GM12875 (cell line): ENCODE measurements at regions not wholly inside any gene's neighbourhood (a gene's known extent, or its start where the extent isn't known, plus 50 kb on each side); places are given as distances from the start of the nearest gene placed in this dataset.

Experiments
- H3K4me3 ChIP-seq: one replicate; pipeline ENCODE4 v1.5.1; 2011; ENCODE audit warnings: low read depth, low read length, control low read depth
- TF ChIP-seq, protein P1 (sequence below): IDR thresholded peaks from 2 replicates; pipeline ENCODE4 v1.5.1; 2011; ENCODE audit warnings: low read depth, mild to moderate bottlenecking, control low read depth, inconsistent platforms, low read length, moderate library complexity, borderline replicate concordance; ENCODE audit not compliant: insufficient read depth

DNA sequence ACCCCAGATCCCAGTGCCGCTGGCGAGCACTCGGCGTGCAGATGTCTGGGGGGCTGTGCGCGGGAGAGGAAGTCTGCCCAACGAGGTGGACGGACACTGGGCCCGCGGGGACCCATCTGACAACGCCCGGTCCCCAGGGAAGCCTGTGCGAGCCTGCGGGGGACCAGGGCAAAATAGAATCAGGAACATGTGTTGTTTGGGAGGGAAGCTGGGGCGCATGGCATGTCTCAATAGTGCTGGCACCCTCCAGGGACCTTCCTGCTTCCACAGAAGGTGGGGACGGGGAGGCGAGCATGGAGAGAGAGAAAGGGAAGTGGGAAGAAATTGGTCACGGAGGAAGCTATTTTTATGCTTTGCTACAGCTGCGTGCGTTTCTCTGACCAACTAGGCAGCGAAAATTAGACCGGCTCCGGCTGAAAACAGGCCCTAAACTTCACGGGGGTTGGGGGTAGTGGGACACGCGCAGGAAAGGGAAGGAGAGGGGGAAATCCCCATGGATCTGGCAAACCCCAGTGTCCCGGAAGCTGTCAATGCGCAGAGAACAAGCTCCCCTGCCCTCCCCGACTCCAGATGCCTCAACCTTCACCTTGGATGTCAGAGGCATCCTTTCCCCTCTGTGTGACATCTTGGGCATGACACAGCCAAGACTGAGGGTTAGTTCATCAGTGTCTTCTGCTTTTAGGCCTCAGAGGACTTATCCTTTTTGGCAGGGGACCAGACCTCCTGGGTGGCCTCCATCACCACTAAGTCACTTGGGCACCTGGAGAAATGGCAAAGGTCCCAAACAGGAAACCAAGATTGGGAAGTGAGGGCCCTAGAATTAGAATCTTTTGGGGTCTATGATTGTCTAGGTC lies 169.8 kb upstream of the BCOR start:
- H3K4me3 ChIP-seq: peak overlapping the region; percentile 37
- TF ChIP-seq, protein P1, sequence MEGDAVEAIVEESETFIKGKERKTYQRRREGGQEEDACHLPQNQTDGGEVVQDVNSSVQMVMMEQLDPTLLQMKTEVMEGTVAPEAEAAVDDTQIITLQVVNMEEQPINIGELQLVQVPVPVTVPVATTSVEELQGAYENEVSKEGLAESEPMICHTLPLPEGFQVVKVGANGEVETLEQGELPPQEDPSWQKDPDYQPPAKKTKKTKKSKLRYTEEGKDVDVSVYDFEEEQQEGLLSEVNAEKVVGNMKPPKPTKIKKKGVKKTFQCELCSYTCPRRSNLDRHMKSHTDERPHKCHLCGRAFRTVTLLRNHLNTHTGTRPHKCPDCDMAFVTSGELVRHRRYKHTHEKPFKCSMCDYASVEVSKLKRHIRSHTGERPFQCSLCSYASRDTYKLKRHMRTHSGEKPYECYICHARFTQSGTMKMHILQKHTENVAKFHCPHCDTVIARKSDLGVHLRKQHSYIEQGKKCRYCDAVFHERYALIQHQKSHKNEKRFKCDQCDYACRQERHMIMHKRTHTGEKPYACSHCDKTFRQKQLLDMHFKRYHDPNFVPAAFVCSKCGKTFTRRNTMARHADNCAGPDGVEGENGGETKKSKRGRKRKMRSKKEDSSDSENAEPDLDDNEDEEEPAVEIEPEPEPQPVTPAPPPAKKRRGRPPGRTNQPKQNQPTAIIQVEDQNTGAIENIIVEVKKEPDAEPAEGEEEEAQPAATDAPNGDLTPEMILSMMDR: no peak

DNA sequence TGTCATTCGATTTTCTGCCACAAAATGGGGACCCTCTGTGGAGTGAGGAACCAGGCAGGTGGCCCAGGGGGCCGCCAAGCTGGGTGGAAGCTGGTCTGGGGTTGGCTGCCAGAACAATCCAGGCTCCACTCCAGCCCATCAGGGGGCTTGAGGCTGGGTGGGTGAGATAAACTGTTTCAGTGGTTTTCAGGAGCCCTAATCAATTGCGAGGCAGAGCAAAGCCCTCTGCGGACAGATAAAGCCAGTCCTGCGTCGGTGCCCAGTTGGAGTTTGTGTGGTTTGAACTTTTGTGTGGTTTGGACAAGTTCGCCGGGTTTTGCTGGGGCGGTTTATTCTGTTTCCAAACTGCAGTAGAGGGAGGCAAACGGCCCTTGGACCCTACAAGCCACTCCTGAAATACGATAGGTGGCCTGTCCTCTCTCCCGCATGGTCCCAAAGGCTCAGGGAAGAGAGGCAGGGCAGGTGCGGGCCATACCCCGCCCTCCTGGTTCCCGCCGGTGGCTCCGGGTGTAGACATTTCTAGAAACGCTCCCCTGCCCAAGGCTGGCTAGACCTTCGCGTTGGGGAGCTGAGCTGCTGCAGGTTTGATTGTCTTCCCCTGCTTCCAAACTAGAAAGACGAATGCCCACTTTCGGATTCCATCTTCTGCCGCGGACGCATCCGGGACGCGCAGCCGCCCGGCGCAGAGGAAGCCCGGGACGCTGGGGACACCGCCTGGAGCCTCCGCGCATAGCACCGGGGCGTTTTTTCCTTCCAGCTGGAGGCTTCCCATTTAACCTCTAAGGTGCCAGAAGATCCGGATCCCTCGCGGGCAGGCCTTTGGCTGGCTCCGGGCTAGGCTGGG lies 169.0 kb upstream of the BCOR start:
- TF ChIP-seq, protein P1: peak; percentile 68
- H3K4me3 ChIP-seq: peak overlapping the region; percentile 37

DNA sequence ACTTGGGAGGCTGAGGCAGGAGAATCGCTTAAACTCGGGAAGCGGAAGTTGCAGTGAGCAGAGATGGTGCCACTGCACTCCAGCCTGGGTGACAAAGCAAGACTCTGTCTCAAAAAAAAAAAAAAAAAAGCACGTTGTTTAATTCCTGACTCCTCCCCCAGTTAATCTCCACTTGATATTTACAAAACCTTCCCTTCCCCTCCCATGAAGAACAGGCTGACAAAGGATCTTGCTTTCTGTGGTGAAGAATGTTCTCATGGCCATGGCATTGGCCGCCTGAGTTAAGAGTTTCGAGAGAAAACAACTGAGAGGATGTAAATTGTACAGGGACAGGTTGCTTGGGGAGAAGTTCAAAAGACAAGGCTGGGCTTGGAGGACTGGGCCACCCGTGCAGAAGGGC lies 168.2 kb upstream of the BCOR start:
- TF ChIP-seq, protein P1: no peak
- H3K4me3 ChIP-seq: no peak overlapping the region

DNA sequence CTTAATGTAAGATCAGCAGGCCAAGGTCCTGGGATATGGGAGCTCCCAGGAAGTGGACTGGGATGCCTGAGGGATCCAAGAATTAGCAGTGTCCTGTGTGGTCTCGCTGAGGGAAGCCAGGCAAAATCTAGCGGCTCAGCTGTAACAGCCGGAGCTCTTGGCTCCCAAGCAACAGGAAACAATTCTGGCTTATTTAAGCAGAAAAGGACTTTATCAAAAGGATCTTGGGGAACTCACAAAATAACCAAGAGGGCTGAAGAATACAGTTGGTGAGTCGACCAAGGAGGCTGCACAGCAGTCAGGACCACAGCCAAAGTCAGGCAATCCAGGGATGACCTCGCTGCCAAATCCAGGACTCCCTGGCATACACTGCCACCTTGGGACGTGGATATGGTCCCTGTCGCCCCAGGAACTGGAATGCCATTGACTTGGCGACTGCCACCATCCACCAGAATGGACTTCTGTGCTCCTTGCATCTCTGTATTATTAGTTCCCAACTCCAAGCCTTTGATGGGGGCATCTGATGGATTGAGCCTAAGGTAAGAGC lies 165.3 kb upstream of the BCOR start:
- TF ChIP-seq, protein P1: no peak
- no peak overlapping the region for H3K4me3 ChIP-seq

DNA sequence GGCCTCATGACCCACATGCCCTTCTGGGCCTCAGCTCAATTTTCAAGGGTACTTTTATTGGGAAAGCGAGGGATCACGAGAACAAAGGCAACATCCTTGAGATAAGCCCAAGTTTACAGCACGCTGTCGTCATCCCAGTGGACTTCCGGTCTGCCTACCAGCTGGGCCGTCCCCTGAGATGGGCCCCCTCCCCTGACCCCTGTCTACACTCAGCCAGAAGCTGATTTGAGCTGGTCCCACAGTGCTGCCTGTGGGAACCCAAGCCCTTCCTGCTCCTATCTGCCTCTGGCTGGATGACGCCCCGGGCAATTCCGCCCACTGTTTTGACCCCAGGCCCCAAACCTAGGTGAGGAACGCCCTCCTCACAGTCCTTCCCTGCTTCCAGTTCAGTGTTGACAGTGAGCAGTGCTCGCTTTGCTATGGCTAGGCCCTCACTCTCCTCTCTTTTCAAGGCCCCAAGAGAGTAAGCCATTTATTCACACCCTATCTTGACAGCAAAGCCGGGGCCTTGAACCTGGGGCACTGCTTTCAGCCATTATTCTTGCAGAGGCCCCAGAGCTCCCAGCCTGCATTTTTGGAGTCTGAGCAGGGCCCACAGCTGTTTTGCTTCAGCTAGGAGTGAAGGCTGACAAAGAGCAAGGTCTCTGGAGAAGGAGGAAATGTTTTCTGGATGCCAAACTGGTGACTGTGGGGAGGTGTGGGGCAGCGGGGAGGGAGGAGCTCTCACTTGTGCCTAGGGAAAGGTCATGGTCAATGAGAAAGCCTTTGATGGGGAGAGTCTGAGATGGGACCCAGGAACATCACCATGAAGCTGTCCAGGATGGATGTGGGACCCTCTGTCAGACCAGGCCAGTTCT lies 164.6 kb upstream of the BCOR start:
- TF ChIP-seq, protein P1: no peak
- H3K4me3 ChIP-seq: no peak overlapping the region

DNA sequence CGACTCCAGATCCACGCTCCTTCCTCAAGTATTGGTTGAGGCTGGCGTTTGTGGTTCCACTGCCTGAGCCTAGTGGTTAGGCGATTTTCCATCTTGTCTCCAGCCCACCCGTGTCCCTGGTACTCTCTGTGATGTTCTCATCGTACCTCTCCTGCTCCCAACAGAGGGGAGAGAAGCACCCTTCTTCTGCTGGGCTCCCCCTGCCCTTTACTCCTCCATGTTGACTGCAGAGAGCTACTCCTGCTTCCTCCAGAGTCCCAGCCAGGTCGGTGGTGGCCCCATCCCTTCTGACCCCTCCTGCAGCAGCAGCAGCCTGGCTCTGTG lies 164.0 kb upstream of the BCOR start:
- no peak overlapping the region for H3K4me3 ChIP-seq
- TF ChIP-seq, protein P1: no peak
